GM10248 (cell line): ENCODE measurements at regions not wholly inside any gene's neighbourhood (a gene's known extent, or its start where the extent isn't known, plus 50 kb on each side); places are given as distances from the start of the nearest gene placed in this dataset.

Experiments
- CTCF ChIA-PET: fragments of 300-600 bp; sonication (Branson Sonifier 250); formaldehyde crosslinking; extraction: SDS; loops from one replicate; lab custom pipeline; 2021; ENCODE audit warnings: antibody characterized with exemption; lab: Yijun Ruan, JAX
- POLR2A ChIA-PET: fragments of 350-650 bp; sonication (Branson Sonifier 250); formaldehyde crosslinking; extraction: SDS; loops from one replicate; lab custom pipeline; 2020; ENCODE audit warnings: antibody characterized with exemption; lab: Yijun Ruan, JAX
- DNase-seq: peaks from one replicate; pipeline ENCODE4 v3.0.0; 2012; ENCODE audit errors: extremely low spot score
- CTCF ChIP-seq: IDR thresholded peaks from 2 replicates; pipeline ENCODE4 v1.5.1; 2012; ENCODE audit warnings: mild to moderate bottlenecking, low read depth; ENCODE audit errors: extremely low read depth, missing control alignments, control extremely low read depth

DNA sequence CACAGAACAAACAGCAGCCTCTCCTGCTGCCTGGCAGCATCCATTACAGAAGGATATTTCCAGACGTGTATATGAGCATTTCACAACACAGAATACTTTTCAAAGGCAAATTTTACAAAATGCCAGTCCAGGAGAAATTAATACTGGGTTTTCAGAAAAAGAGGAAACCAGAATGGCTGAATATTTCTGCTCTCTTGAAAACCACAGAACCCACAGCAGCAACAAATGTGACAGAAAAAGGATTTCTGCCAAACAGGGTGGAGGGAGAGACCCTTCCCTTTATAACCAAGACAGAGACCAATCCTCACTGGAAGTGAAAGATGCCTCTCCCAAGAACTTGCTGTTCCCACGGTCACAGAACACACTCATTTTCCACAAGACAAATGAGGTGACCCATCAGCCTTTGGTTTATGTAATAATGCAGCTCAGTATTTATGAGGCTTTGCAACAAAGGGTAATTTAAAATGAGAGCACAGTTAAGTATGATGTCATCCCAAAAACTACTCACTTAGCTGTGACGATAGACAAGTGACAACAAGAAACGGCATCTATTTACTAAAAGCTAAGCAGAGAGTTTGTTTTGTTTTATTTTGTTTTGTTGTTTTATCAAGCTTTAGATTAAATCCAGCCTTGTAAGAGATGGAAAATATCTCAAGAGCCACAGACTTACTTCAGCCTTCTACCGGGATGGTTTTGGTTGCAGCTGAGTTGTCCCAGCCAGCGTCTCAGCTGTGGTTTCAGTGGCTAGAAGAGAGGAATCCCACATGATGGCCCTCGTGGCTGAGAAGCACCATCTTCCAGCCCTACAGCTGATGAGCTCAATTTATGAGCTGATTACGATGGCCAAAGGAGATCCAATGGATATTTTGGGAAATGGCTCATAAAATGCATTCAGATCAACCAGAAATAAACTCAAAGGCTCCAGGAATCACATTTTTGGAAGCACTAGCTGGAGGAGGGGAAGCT is 249.3 kb upstream of the AGAP1 start:
- no peak for DNase-seq
- CTCF ChIA-PET, result interaction anchor here (1.1 to 1.6 kb wide), 2 partner anchors 17 to 31 kb away, joined by 3 to 5 read pairs; no protein-coding TSS in a partner anchor
- TF ChIP-seq CTCF, result no peak
- POLR2A ChIA-PET, result no interaction called here

DNA sequence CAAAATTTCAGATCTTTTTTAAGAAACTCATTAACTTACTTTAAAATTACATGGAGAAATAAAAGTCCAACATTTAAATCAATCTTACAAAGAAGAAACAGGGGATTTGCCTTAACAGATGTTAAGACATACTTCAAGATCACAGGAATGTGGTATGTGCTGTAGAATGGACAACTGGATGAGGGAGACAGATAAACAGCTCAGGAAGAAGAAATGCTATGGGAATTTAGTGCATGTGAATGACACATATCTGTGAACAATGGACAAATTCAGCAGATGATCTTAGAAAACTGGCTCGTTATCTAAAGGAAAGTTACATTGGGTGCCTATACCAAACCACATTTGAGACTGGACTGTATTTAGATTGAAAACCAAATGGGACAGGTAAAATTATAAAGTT is 246.8 kb upstream of the AGAP1 start:
- ChIA-PET CTCF (interaction anchor here (1.3 kb wide), 1 partner anchor 15 kb away, joined by 3 read pairs; no protein-coding TSS in a partner anchor), POLR2A (no interaction called here)
- TF ChIP-seq CTCF, result no peak
- no peak for DNase-seq

GRCh38 chr2:235255693-235256092 is 238.2 kb upstream of the AGAP1 start:
- ChIA-PET POLR2A (no interaction called here), CTCF (no interaction called here)
- no peak for DNase-seq
- TF ChIP-seq CTCF, result no peak

DNA sequence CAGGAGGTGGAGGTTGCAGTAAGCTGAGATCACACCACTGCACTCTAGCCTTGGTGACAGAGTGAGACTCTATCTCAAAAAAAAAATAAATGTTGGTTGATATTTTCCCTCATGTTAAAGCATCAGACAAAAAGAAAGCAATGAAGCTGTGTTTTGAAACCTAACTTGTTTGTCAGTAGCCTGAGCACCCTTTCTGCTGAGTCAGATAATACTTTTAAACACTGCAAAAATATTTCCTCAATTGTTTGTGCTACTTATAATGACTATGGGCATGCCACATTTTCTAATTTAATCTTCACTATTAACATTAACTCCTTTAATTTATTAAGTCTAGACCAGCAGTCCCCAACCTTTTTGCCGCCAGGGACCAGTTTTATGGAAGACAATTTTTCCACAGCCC is 236.3 kb upstream of the AGAP1 start:
- no peak for DNase-seq
- no peak for TF ChIP-seq CTCF
- CTCF ChIA-PET, result no interaction called here
- POLR2A ChIA-PET, result no interaction called here

- no peak for TF ChIP-seq CTCF
- POLR2A ChIA-PET, result no interaction called here
- CTCF ChIA-PET, result no interaction called here
- no peak for DNase-seq
These were observed 231.1 kb upstream of the AGAP1 start for GRCh38 chr2:235262750-235263149.

- POLR2A ChIA-PET, result no interaction called here
- DNase-seq, result no peak
- CTCF ChIA-PET, result no interaction called here
- no peak for TF ChIP-seq CTCF
These were observed 230.4 kb upstream of the AGAP1 start for GRCh38 chr2:235263205-235264120.
